Heart left ventricle (tissue), 16 donors: ENCODE measurements at regions not wholly inside any gene's neighbourhood (a gene's known extent, or its start where the extent isn't known, plus 50 kb on each side); places are given as distances from the start of the nearest gene placed in this dataset.

Experiments
- ATAC-seq, 4 donors: fragments of 200-7000 bp; cut with Tn5 transposase; one replicate each; pipeline ENCODE4 v1.9.1; 2020 to 2022; ENCODE audit warnings: moderate library complexity in 4 of 4, mild to moderate bottlenecking in 3 of 4, moderate number of reproducible peaks in 1 of 4
- DNase-seq, 5 donors: peaks; one replicate each; pipeline ENCODE4 v3.0.0-alpha.2; 2020
- H3K27ac ChIP-seq, 12 donors: fragments of 200-600 bp; sonication (generic) in 4 of 12; one replicate each; pipeline versions ENCODE4 v1.5.0 to v1.8.0; 2016 to 2022; ENCODE audit warnings: mild to moderate bottlenecking in 2 of 12
- H3K27me3 ChIP-seq, 9 donors: fragments of 200-600 bp; sonication (generic) in 2 of 9; one replicate each; pipeline versions ENCODE4 v1.5.1 to v1.8.0; 2016 to 2022; ENCODE audit warnings: mild to moderate bottlenecking in 3 of 9
- H3K36me3 ChIP-seq, 9 donors: fragments of 200-600 bp; sonication (generic) in 2 of 9; one replicate each; pipeline versions ENCODE4 v1.5.0 to v1.8.0; 2018 to 2022; ENCODE audit warnings: mild to moderate bottlenecking in 2 of 9
- H3K4me1 ChIP-seq, 12 donors: fragments of 200-600 bp; sonication (generic) in 4 of 12; one replicate each; pipeline versions ENCODE4 v1.5.0 to v1.8.0; 2016 to 2022; ENCODE audit warnings: mild to moderate bottlenecking in 3 of 12
- H3K4me3 ChIP-seq, 12 donors: fragments of 200-600 bp; sonication (generic) in 4 of 12; one replicate each; pipeline versions ENCODE4 v1.5.0 to v1.8.0; 2017 to 2022; ENCODE audit warnings: mild to moderate bottlenecking in 9 of 12, moderate library complexity in 4 of 12
- H3K9me3 ChIP-seq, 12 donors: fragments of 200-600 bp; sonication (generic) in 4 of 12; one replicate each; pipeline versions ENCODE4 v1.5.0 to v1.8.0; 2016 to 2022; ENCODE audit warnings: mild to moderate bottlenecking in 1 of 12
- POLR2A ChIP-seq, 2 donors: fragments of 450-650 bp; IDR thresholded peaks; one replicate each; pipeline ENCODE4 v1.6.1; 2017; ENCODE audit warnings: antibody characterized with exemption in 2 of 2, mild to moderate bottlenecking in 2 of 2, moderate library complexity in 2 of 2
- WGBS, 4 donors: extraction: QIAGEN DNeasy Blood & Tissue Kit in 2 of 4; methylation state at CpG; one replicate each; pipeline versions ENCODE4 v1.1.5 to v1.1.7; 2013 to 2018; 5-methylcytosine and 5-hydroxymethylcytosine counted together
- intact Hi-C, 10 donors: fragments of 100-400 bp; cut with DNase I; formaldehyde crosslinking; loops; one replicate each; pipeline versions ENCODE4 v1.11.1 to v1.14.2; 2022
- TF ChIP-seq, protein P1 (sequence below), 12 donors: fragments of 200-600 bp; sonication (generic) in 4 of 12; IDR thresholded peaks; one replicate each; pipeline versions ENCODE4 v1.5.0 to v1.8.0; 2018 to 2022; ENCODE audit warnings: antibody characterized with exemption in 12 of 12, mild to moderate bottlenecking in 5 of 12
- donor health status: ischemic (EF 13 %, LVEDD 7.1; RV severe dilation, severe dysfunction).
- donor health status: healthy with polysubstance abuse.
- donor health status: DM: no; HTN: yes; CAD: no.
- donor health status: DM: no; HTN: no; CAD: no.
- donor health status: ischemic (EF 25% LVEDD 6.9; RV normal size, moderate dysfunction).
- donor health status: ischemic (EF 25% LVEDD 5.7; RV mildly dilated, moderate dysfunction).
- donor health status: healthy.
- donor health status: DM: yes; HTN: yes; CAD: no.
- donor health status: ischemic (EF 35%, LVEDD 5.7; RV mildly dilated, moderate dysfunction).
- donor health status: nonischemic (EF 11% LVEDD 7.7; RV severe dilation, severe dysfunction).
- donor health status: DM: yes; HTN: yes; CAD: no.
- donor health status: PGD.
- donor health status: ischemic (EF 29% LVEDD 5.4; RV normal size, mild dysfunction).
- donor health status: nonischemic (EF 23%, LVEDD 6.1; RV moderate dilation, normal function).

DNA sequence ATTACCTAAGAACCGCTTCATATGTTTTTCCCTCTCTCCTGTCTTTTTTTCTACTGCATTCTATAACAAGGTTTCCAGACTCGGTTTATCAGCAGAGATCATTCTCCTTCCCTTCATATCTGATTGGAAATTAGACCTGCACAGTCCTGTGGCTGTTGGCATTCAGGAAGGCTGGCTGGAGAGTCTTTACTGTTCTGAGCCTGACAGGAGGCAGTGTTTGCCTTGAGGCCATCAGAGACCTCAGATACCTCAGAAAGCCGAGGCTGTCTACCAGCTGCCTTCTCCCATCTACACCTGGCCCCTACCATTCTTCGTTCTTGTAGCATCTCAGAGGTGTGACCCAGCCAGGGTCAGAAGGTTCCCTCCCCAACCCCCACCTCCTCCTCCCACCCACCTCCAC, 182.0 kb downstream of the CAND1 start:
- 70 to 83% (median 75%) methylated on average over 4 of the region's 4 CpGs for WGBS, 4 donors
- intact Hi-C loops, result no loop called here
- no peak for TF ChIP-seq POLR2A (IDR thresholded peaks at IDR 0.05)
- TF ChIP-seq, protein P1, sequence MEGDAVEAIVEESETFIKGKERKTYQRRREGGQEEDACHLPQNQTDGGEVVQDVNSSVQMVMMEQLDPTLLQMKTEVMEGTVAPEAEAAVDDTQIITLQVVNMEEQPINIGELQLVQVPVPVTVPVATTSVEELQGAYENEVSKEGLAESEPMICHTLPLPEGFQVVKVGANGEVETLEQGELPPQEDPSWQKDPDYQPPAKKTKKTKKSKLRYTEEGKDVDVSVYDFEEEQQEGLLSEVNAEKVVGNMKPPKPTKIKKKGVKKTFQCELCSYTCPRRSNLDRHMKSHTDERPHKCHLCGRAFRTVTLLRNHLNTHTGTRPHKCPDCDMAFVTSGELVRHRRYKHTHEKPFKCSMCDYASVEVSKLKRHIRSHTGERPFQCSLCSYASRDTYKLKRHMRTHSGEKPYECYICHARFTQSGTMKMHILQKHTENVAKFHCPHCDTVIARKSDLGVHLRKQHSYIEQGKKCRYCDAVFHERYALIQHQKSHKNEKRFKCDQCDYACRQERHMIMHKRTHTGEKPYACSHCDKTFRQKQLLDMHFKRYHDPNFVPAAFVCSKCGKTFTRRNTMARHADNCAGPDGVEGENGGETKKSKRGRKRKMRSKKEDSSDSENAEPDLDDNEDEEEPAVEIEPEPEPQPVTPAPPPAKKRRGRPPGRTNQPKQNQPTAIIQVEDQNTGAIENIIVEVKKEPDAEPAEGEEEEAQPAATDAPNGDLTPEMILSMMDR (IDR thresholded peaks at IDR 0.05), result no peak
- DNase-seq, result no peak
- Histone ChIP-seq H3K36me3 (no peaks in the 10 kb centered on the region), H3K4me3 (no peak overlapping the region), H3K27ac (no peak overlapping the region), H3K27me3 (no peaks in the 10 kb centered on the region), H3K4me1 (peaks cover 0 to 9% (median 3%) of the 10 kb centered on the region in 12 donors), H3K9me3 (no peaks in the 10 kb centered on the region)
- no peak for ATAC-seq

DNA sequence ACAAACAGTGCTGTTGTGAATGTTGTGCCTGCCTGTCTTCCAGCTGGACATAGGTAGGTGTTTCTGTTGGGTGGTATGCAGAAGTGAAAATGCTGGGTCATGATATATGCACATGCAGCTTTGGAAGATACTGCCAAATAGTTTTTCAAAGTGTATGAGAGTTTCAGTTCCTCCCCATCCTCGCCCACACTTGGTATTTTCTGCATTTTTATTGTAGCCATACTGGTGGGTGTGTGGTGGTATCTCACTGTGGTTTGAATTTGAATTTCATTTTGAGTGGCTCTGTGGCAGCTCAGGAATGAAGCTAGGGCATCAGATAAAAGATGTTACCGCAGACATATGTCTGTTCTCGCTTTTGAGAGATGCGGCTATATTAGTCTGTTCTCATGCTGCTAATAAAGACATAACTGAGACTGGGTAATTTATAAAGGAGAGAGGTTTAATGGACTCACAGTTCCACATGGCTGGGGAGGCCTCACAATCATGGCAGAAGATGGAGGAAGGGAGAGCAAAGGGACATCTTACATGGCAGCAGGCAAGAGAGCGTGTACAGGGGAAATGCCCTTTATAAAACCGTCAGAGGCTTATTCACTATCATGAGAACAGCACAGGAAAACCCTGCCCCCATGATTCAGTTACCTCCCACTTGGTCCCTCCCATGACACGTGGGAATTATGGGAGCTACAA, 183.1 kb downstream of the CAND1 start:
- Histone ChIP-seq H3K4me3 (no peak overlapping the region), H3K27ac (no peak overlapping the region), H3K9me3 (no peaks in the 10 kb centered on the region), H3K36me3 (no peaks in the 10 kb centered on the region), H3K27me3 (no peaks in the 10 kb centered on the region), H3K4me1 (peaks cover 0 to 20% (median 13%) of the 10 kb centered on the region in 12 donors)
- WGBS, 4 donors, result 73 to 78% (median 77%) methylated on average over 7 of the region's 7 CpGs
- ATAC-seq, result peak in 1 of 4 donors; percentile 62
- TF ChIP-seq, protein P1 (IDR thresholded peaks at IDR 0.05), result no peak
- no peak for TF ChIP-seq POLR2A (IDR thresholded peaks at IDR 0.05)
- intact Hi-C loops, result no loop called here
- no peak for DNase-seq

DNA sequence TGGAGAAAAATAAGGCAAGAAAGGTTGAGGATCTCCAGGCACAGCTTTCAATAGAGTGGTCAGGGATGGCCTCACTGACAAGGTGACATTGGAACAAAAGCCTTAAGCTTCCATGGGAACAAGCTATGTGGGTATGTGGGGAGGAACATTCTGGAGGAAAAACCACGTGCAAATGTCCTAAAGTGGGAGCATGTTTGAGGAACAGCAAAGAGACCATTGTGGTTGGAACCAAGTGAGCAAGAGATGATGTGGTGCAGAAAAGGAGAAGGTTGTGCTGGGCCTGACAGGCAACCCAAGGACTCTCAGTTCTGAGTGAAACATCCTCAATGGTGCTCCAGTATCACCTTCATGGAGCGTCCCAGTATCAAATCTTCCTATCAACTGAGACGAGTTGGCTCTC, 184.0 kb downstream of the CAND1 start:
- ATAC-seq (no peak), DNase-seq (no peak)
- no peaks in the 10 kb centered on the region for H3K27me3 ChIP-seq
- no peak overlapping the region for H3K27ac ChIP-seq
- H3K9me3 ChIP-seq, result no peaks in the 10 kb centered on the region
- peaks cover 0 to 29% (median 21%) of the 10 kb centered on the region in 12 donors for H3K4me1 ChIP-seq
- intact Hi-C loops, result no loop called here
- no peaks in the 10 kb centered on the region for H3K36me3 ChIP-seq
- no peak overlapping the region for H3K4me3 ChIP-seq
- no peak for TF ChIP-seq POLR2A (IDR thresholded peaks at IDR 0.05)
- TF ChIP-seq, protein P1 (IDR thresholded peaks at IDR 0.05), result no peak
- WGBS, 4 donors, result 63 to 96% (median 86%) methylated on average over 3 of the region's 3 CpGs

DNA sequence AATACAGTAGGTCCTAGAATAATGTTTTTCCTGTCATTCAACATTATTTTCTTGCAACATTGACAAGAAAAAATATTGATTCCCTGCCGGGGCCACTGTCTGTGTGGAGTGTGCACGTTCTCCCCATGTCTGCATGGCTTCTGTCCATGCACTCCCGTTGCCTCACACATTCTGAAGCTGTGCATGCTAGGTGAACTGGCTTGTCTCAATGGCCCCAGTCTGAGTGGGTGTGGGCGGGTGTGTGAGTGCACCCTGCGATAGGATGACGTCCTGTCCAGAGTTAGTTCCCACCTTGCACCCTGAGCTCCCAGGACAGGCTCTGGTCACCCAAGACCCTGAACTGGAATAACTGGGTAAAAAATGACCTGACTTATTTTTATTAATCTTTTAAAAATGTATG, 186.1 kb downstream of the CAND1 start:
- WGBS, 4 donors, result 55 to 63% (median 61%) methylated on average over 6 of the region's 6 CpGs
- peaks cover 0 to 32% (median 22%) of the 10 kb centered on the region in 12 donors for H3K4me1 ChIP-seq
- H3K27me3 ChIP-seq, result no peaks in the 10 kb centered on the region
- ATAC-seq, result peak in 2 of 4 donors; percentile 43 to 66
- TF ChIP-seq POLR2A (IDR thresholded peaks at IDR 0.05), result no peak
- TF ChIP-seq, protein P1 (IDR thresholded peaks at IDR 0.05), result no peak
- no peaks in the 10 kb centered on the region for H3K9me3 ChIP-seq
- H3K27ac ChIP-seq, result no peak overlapping the region
- H3K4me3 ChIP-seq, result no peak overlapping the region
- DNase-seq, result peak in 2 of 5 donors; percentile 23 to 36
- intact Hi-C loops, result loop anchor here in 1 of 10 donors (5.0 kb wide), 1 partner anchor 192 kb away; the partner anchor contains the start of gene DYRK2
- no peaks in the 10 kb centered on the region for H3K36me3 ChIP-seq
